ENCODE measurements at regions not wholly inside any gene's neighbourhood (a gene's known extent, or its start where the extent isn't known, plus 50 kb on each side); places are given as distances from the start of the nearest gene placed in this dataset.

GRCh38 chr6:163694072-163694471 lies 279.6 kb downstream of the QKI start:
- peaks cover 0 to 6% (median 0%) of the 10 kb centered on the region in 4 donors for H3K27me3 ChIP-seq
- H3K4me1 ChIP-seq = no peaks in the 10 kb centered on the region
- 92% methylated on average over 3 of the region's 3 CpGs for WGBS
- no peaks in the 10 kb centered on the region for H3K9me3 ChIP-seq
- DNase-seq (ENCODE audit: extremely low spot score) = no peak
- TF ChIP-seq CTCF (IDR thresholded peaks at IDR 0.05) = no peak
- no peak for TF ChIP-seq POLR2A (IDR thresholded peaks at IDR 0.05; ENCODE audit: low read depth)
- no peak for TF ChIP-seq POLR2AphosphoS5 (IDR thresholded peaks at IDR 0.05)
- TF ChIP-seq EP300 (IDR thresholded peaks at IDR 0.05) = no peak
- H3K4me3 ChIP-seq = no peak overlapping the region
- H3K36me3 ChIP-seq = no peaks in the 10 kb centered on the region
- intact Hi-C loops (cut with DNase I) = no loop called here
- H3K27ac ChIP-seq (replicated peaks in 1 of 4) = no peak overlapping the region

- no peaks in the 10 kb centered on the region for H3K36me3 ChIP-seq
- no peak overlapping the region for H3K4me3 ChIP-seq
- H3K4me1 ChIP-seq = no peaks in the 10 kb centered on the region
- no peak for TF ChIP-seq POLR2AphosphoS5 (IDR thresholded peaks at IDR 0.05)
- no peak for TF ChIP-seq POLR2A (IDR thresholded peaks at IDR 0.05; ENCODE audit: low read depth)
- TF ChIP-seq EP300 (IDR thresholded peaks at IDR 0.05) = no peak
- TF ChIP-seq CTCF (IDR thresholded peaks at IDR 0.05) = no peak
- WGBS = 92% methylated on average over 4 of the region's 8 CpGs
- H3K27ac ChIP-seq (replicated peaks in 1 of 4) = no peak overlapping the region
- no peak for DNase-seq (ENCODE audit: extremely low spot score)
- H3K9me3 ChIP-seq = no peaks in the 10 kb centered on the region
- H3K27me3 ChIP-seq = peaks cover 0 to 6% (median 0%) of the 10 kb centered on the region in 4 donors
- intact Hi-C loops (cut with DNase I) = no loop called here
Observed at GRCh38 chr6:163691049-163691448, 276.5 kb downstream of the QKI start.

GRCh38 chr6:163688739-163689362 lies 274.3 kb downstream of the QKI start:
- intact Hi-C loops (cut with DNase I) = no loop called here

GRCh38 chr6:163687075-163687474 lies 272.6 kb downstream of the QKI start:
- no peak for DNase-seq (ENCODE audit: extremely low spot score)
- H3K27ac ChIP-seq (replicated peaks in 1 of 4) = no peak overlapping the region
- TF ChIP-seq EP300 (IDR thresholded peaks at IDR 0.05) (no peak), POLR2AphosphoS5 (IDR thresholded peaks at IDR 0.05) (no peak), POLR2A (IDR thresholded peaks at IDR 0.05; ENCODE audit: low read depth) (no peak), CTCF (IDR thresholded peaks at IDR 0.05) (no peak)
- WGBS = 91% methylated on average over 2 of the region's 2 CpGs
- H3K4me3 ChIP-seq = no peak overlapping the region
- no peaks in the 10 kb centered on the region for H3K27me3 ChIP-seq
- no peaks in the 10 kb centered on the region for H3K36me3 ChIP-seq
- intact Hi-C loops (cut with DNase I) = no loop called here
- no peaks in the 10 kb centered on the region for H3K4me1 ChIP-seq
- H3K9me3 ChIP-seq = peaks cover 0 to 7% (median 2%) of the 10 kb centered on the region in 4 donors

More at GRCh38 chr6:163688739-163689362, 274.3 kb downstream of the QKI start:
- Histone ChIP-seq H3K4me1 (no peaks in the 10 kb centered on the region), H3K36me3 (no peaks in the 10 kb centered on the region), H3K27me3 (no peaks in the 10 kb centered on the region), H3K27ac (replicated peaks in 1 of 4) (no peak overlapping the region), H3K4me3 (no peak overlapping the region), H3K9me3 (peaks cover 0 to 3% (median under 1%) of the 10 kb centered on the region in 4 donors)
- DNase-seq (ENCODE audit: extremely low spot score) = no peak
- 71% methylated on average over 5 of the region's 6 CpGs for WGBS
- TF ChIP-seq POLR2AphosphoS5 (IDR thresholded peaks at IDR 0.05) = no peak
- no peak for TF ChIP-seq POLR2A (IDR thresholded peaks at IDR 0.05; ENCODE audit: low read depth)
- no peak for TF ChIP-seq CTCF (IDR thresholded peaks at IDR 0.05)
- TF ChIP-seq EP300 (IDR thresholded peaks at IDR 0.05) = no peak

GRCh38 chr6:163686301-163686700 lies 271.8 kb downstream of the QKI start:
- Histone ChIP-seq H3K36me3 (no peaks in the 10 kb centered on the region), H3K4me1 (no peaks in the 10 kb centered on the region), H3K27ac (replicated peaks in 1 of 4) (no peak overlapping the region), H3K4me3 (no peak overlapping the region), H3K9me3 (peaks cover 0 to 7% (median 2%) of the 10 kb centered on the region in 4 donors), H3K27me3 (no peaks in the 10 kb centered on the region)
- no peak for DNase-seq (ENCODE audit: extremely low spot score)
- 79% methylated on average over 2 of the region's 2 CpGs for WGBS
- no peak for TF ChIP-seq EP300 (IDR thresholded peaks at IDR 0.05)
- TF ChIP-seq POLR2AphosphoS5 (IDR thresholded peaks at IDR 0.05) = no peak
- no peak for TF ChIP-seq POLR2A (IDR thresholded peaks at IDR 0.05; ENCODE audit: low read depth)
- no peak for TF ChIP-seq CTCF (IDR thresholded peaks at IDR 0.05)
- intact Hi-C loops (cut with DNase I) = no loop called here

All from esophagus muscularis mucosa (tissue), 4 donors.